Epidermal melanocyte (primary cell): ENCODE measurements at regions not wholly inside any gene's neighbourhood (a gene's known extent, or its start where the extent isn't known, plus 50 kb on each side); places are given as distances from the start of the nearest gene placed in this dataset.
"Not testable (repeated sequence)": the region's sequence is repeated elsewhere in the genome, so short reads cannot be mapped to it uniquely, and the experiment has no call there.

Experiments used
- DNase-seq: peaks from one replicate; pipeline ENCODE4 v3.0.0; 2011; ENCODE audit warnings: low spot score; ENCODE audit not compliant: insufficient read length

- DNase-seq: no peak
These were observed 195.1 kb downstream of the RTP5 start for GRCh38 chr2:242064364-242065250.

GRCh38 chr2:242065426-242065825 lies 195.9 kb downstream of the RTP5 start:
- DNase-seq: no peak

- no peak for DNase-seq
These were observed 199.5 kb downstream of the RTP5 start for GRCh38 chr2:242069018-242069417.

- DNase-seq: not testable (repeated sequence)
These were observed 200.4 kb downstream of the RTP5 start for GRCh38 chr2:242069938-242070395.

GRCh38 chr2:242070726-242071125 lies 201.2 kb downstream of the RTP5 start:
- not testable (repeated sequence) for DNase-seq

- not testable (repeated sequence) for DNase-seq
These were observed 201.8 kb downstream of the RTP5 start for GRCh38 chr2:242071377-242071776.

- DNase-seq: not testable (repeated sequence)
These were observed 202.4 kb downstream of the RTP5 start for GRCh38 chr2:242071936-242072335.

GRCh38 chr2:242075168-242075567 lies 205.6 kb downstream of the RTP5 start:
- no peak for DNase-seq

- no peak for DNase-seq
These were observed 206.2 kb downstream of the RTP5 start for GRCh38 chr2:242075696-242076095.

- DNase-seq: not testable (repeated sequence)
These were observed 206.7 kb downstream of the RTP5 start for GRCh38 chr2:242076184-242076583.

- not testable (repeated sequence) for DNase-seq
These were observed 208.9 kb downstream of the RTP5 start for GRCh38 chr2:242078426-242078825.

- not testable (repeated sequence) for DNase-seq
These were observed 210.3 kb downstream of the RTP5 start for GRCh38 chr2:242079792-242080191.

GRCh38 chr2:242080575-242081214 lies 211.2 kb downstream of the RTP5 start:
- DNase-seq: not testable (repeated sequence)

GRCh38 chr2:242084034-242084433 lies 214.5 kb downstream of the RTP5 start:
- DNase-seq: not testable (repeated sequence)

GRCh38 chr2:242085024-242085674 lies 215.6 kb downstream of the RTP5 start:
- DNase-seq: not testable (repeated sequence)

GRCh38 chr2:242085941-242086621 lies 216.6 kb downstream of the RTP5 start:
- DNase-seq: no peak

- not testable (repeated sequence) for DNase-seq
These were observed 218.5 kb downstream of the RTP5 start for GRCh38 chr2:242088044-242088443.

GRCh38 chr2:242088471-242089212 lies 219.1 kb downstream of the RTP5 start:
- DNase-seq: peak; percentile 80

- not testable (repeated sequence) for DNase-seq
These were observed 219.7 kb downstream of the RTP5 start for GRCh38 chr2:242089213-242089549.

- DNase-seq: not testable (repeated sequence)
These were observed 227.7 kb downstream of the RTP5 start for GRCh38 chr2:242097278-242097677.

GRCh38 chr2:242098034-242098433 lies 228.5 kb downstream of the RTP5 start:
- DNase-seq: no peak
